Mammary epithelial cell (primary cell): ENCODE measurements at regions not wholly inside any gene's neighbourhood (a gene's known extent, or its start where the extent isn't known, plus 50 kb on each side); places are given as distances from the start of the nearest gene placed in this dataset.

ENCODE experiments used
- EZH2 ChIP-seq: IDR thresholded peaks from 2 replicates; pipeline ENCODE4 v1.6.1; 2012; ENCODE audit warnings: low read length, inconsistent platforms, borderline replicate concordance
- TF ChIP-seq, protein P1 (sequence below), 2 donors: IDR thresholded peaks in 1 of 2; conservative IDR thresholded peaks in 1 of 2; 2 replicates each; pipeline ENCODE4 v1.5.1; 2011 to 2012; ENCODE audit warnings: inconsistent platforms in 2 of 2, low read length in 2 of 2, mild to moderate bottlenecking in 2 of 2, control low read depth in 1 of 2, low read depth in 1 of 2; ENCODE audit not compliant: insufficient read depth in 1 of 2; ENCODE audit errors: extremely low read depth in 1 of 2

DNA sequence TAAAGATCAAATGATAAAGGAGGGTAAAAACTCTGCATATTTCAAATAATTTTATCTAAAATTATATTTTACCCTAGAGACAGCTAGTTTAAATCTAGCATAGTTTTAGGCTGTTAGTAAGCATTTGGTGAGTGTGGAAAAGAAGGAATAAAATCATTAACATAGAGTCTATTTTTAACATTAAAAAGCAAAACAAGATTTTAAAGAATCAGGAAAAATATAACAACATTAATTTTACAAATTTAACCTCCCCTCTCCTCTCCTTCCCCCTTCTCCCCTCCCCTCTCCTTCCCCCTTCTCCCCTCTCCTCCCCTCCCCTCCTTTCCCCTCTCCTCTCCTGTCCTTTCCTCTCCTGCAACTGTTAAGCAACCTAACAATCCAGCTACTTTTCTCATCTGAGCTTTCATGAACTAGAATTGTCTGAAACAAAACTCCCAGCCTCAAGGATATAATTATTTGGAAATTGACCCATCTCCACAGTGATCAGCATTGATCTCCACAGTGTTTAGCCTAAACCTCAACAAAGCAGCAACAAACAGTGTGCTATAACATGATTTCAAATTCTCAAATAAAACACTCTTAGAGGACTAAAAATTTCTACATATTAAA lies 293.2 kb downstream of the PPP1R3A start:
- TF ChIP-seq, protein P1, sequence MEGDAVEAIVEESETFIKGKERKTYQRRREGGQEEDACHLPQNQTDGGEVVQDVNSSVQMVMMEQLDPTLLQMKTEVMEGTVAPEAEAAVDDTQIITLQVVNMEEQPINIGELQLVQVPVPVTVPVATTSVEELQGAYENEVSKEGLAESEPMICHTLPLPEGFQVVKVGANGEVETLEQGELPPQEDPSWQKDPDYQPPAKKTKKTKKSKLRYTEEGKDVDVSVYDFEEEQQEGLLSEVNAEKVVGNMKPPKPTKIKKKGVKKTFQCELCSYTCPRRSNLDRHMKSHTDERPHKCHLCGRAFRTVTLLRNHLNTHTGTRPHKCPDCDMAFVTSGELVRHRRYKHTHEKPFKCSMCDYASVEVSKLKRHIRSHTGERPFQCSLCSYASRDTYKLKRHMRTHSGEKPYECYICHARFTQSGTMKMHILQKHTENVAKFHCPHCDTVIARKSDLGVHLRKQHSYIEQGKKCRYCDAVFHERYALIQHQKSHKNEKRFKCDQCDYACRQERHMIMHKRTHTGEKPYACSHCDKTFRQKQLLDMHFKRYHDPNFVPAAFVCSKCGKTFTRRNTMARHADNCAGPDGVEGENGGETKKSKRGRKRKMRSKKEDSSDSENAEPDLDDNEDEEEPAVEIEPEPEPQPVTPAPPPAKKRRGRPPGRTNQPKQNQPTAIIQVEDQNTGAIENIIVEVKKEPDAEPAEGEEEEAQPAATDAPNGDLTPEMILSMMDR (conservative IDR thresholded peaks at IDR 0.05 in 1 of 2, IDR thresholded peaks at IDR 0.05 in 1 of 2; ENCODE audit: extremely low read depth in 1 of 2, insufficient read depth in 1 of 2, low read depth in 1 of 2, low read length in 2 of 2): no peak
- TF ChIP-seq EZH2: no peak
